ENCODE measurements at regions not wholly inside any gene's neighbourhood (a gene's known extent, or its start where the extent isn't known, plus 50 kb on each side); places are given as distances from the start of the nearest gene placed in this dataset.

DNA sequence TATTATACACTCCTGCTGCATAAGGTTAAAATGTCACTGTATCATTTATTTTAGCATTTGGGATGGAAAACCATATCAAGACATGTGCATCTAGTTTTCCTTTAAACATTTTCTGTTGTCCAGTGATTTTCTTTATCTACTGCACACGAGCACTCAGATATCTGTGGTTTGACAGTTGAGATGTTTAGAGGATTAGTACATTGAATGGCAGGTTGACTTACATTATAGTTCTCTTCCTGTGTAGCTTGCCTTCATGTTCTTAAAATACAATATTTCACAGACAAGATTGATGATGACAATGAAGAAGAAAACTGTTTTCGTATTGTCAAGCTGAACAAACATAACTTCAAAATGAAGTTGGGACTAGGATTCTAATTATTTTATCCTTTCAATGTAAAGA lies 2378.4 kb upstream of the WWC1 start:
- TF ChIP-seq, protein P1, sequence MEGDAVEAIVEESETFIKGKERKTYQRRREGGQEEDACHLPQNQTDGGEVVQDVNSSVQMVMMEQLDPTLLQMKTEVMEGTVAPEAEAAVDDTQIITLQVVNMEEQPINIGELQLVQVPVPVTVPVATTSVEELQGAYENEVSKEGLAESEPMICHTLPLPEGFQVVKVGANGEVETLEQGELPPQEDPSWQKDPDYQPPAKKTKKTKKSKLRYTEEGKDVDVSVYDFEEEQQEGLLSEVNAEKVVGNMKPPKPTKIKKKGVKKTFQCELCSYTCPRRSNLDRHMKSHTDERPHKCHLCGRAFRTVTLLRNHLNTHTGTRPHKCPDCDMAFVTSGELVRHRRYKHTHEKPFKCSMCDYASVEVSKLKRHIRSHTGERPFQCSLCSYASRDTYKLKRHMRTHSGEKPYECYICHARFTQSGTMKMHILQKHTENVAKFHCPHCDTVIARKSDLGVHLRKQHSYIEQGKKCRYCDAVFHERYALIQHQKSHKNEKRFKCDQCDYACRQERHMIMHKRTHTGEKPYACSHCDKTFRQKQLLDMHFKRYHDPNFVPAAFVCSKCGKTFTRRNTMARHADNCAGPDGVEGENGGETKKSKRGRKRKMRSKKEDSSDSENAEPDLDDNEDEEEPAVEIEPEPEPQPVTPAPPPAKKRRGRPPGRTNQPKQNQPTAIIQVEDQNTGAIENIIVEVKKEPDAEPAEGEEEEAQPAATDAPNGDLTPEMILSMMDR (IDR thresholded peaks at IDR 0.05; ENCODE audit: poor library complexity, severe bottlenecking) = no peak
- TF ChIP-seq, protein P2, sequence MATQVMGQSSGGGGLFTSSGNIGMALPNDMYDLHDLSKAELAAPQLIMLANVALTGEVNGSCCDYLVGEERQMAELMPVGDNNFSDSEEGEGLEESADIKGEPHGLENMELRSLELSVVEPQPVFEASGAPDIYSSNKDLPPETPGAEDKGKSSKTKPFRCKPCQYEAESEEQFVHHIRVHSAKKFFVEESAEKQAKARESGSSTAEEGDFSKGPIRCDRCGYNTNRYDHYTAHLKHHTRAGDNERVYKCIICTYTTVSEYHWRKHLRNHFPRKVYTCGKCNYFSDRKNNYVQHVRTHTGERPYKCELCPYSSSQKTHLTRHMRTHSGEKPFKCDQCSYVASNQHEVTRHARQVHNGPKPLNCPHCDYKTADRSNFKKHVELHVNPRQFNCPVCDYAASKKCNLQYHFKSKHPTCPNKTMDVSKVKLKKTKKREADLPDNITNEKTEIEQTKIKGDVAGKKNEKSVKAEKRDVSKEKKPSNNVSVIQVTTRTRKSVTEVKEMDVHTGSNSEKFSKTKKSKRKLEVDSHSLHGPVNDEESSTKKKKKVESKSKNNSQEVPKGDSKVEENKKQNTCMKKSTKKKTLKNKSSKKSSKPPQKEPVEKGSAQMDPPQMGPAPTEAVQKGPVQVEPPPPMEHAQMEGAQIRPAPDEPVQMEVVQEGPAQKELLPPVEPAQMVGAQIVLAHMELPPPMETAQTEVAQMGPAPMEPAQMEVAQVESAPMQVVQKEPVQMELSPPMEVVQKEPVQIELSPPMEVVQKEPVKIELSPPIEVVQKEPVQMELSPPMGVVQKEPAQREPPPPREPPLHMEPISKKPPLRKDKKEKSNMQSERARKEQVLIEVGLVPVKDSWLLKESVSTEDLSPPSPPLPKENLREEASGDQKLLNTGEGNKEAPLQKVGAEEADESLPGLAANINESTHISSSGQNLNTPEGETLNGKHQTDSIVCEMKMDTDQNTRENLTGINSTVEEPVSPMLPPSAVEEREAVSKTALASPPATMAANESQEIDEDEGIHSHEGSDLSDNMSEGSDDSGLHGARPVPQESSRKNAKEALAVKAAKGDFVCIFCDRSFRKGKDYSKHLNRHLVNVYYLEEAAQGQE (IDR thresholded peaks at IDR 0.05; ENCODE audit: borderline replicate concordance) = no peak
- TF ChIP-seq MXI1 (conservative IDR thresholded peaks at IDR 0.05; ENCODE audit: poor library complexity, severe bottlenecking) = no peak
- peak; percentile 50 for TF ChIP-seq POLR2AphosphoS5 (IDR thresholded peaks at IDR 0.05)
